Loucy (cell line): ENCODE measurements at regions not wholly inside any gene's neighbourhood (a gene's known extent, or its start where the extent isn't known, plus 50 kb on each side); places are given as distances from the start of the nearest gene placed in this dataset.

Source experiments
- H2AFZ ChIP-seq: fragments of 200-600 bp; sonication (generic); 2 replicates; pipeline ENCODE4 v1.6.0; 2016; ENCODE audit warnings: antibody characterized with exemption, mild to moderate bottlenecking, low read length, moderate library complexity
- H3F3A ChIP-seq: fragments of 200-600 bp; 2 replicates; pipeline ENCODE4 v1.6.0; 2016; ENCODE audit warnings: antibody characterized with exemption, low read depth, mild to moderate bottlenecking
- H3K27me3 ChIP-seq: fragments of 200-600 bp; sonication (generic); 2 replicates; pipeline ENCODE4 v1.6.1; 2014; ENCODE audit warnings: low read length, mild to moderate bottlenecking; ENCODE audit not compliant: insufficient read depth, poor library complexity, severe bottlenecking
- H3K36me3 ChIP-seq: fragments of 200-600 bp; sonication (generic); 2 replicates; pipeline ENCODE4 v1.6.1; 2016; ENCODE audit warnings: low read length; ENCODE audit not compliant: insufficient read depth
- H3K4me1 ChIP-seq: fragments of 200-600 bp; sonication (generic); 2 replicates; pipeline ENCODE4 v1.5.1; 2014; ENCODE audit warnings: low read length, mild to moderate bottlenecking; ENCODE audit not compliant: insufficient read depth, poor library complexity, severe bottlenecking
- H3K4me2 ChIP-seq: fragments of 200-600 bp; sonication (generic); 2 replicates; pipeline ENCODE4 v1.6.0; 2014; ENCODE audit warnings: antibody characterized with exemption, low read length, low read depth, mild to moderate bottlenecking; ENCODE audit not compliant: poor library complexity, severe bottlenecking
- H3K4me3 ChIP-seq: fragments of 200-600 bp; sonication (generic); 2 replicates; pipeline ENCODE4 v1.5.1; 2014; ENCODE audit warnings: low read length, mild to moderate bottlenecking, mixed read lengths; ENCODE audit not compliant: poor library complexity, severe bottlenecking
- H3K79me2 ChIP-seq: fragments of 200-600 bp; sonication (generic); 2 replicates; pipeline ENCODE4 v1.6.1; 2014; ENCODE audit warnings: low read length; ENCODE audit not compliant: insufficient read depth
- H3K9ac ChIP-seq: fragments of 200-600 bp; sonication (generic); 2 replicates; pipeline ENCODE4 v1.6.0; 2014; ENCODE audit warnings: mild to moderate bottlenecking, low read depth, low read length, moderate library complexity; ENCODE audit not compliant: poor library complexity, severe bottlenecking
- H3K9me2 ChIP-seq: fragments of 200-600 bp; sonication (generic); replicated peaks from 2 replicates; pipeline ENCODE4 v1.6.1; 2016; ENCODE audit warnings: low read depth, low read length, mixed read lengths
- H3K9me3 ChIP-seq: fragments of 200-600 bp; sonication (generic); 2 replicates; pipeline ENCODE4 v1.6.1; 2014; ENCODE audit warnings: mild to moderate bottlenecking, antibody characterized with exemption, low read length, low read depth; ENCODE audit not compliant: insufficient read depth
- H4K20me1 ChIP-seq: fragments of 200-600 bp; sonication (generic); 2 replicates; pipeline ENCODE4 v1.6.0; 2014; ENCODE audit warnings: antibody characterized with exemption, low read length, mild to moderate bottlenecking; ENCODE audit not compliant: insufficient read depth, poor library complexity, severe bottlenecking
- CTCF ChIP-seq: fragments of 200-600 bp; sonication (generic); conservative IDR thresholded peaks from 2 replicates; pipeline ENCODE4 v1.5.1; 2014; ENCODE audit warnings: mild to moderate bottlenecking, antibody characterized with exemption, low read length
- EZH2phosphoT487 ChIP-seq: fragments of 200-600 bp; IDR thresholded peaks from 2 replicates; pipeline ENCODE4 v1.6.1; 2018; ENCODE audit warnings: antibody characterized with exemption, mild to moderate bottlenecking, moderate library complexity, borderline replicate concordance

- H3F3A ChIP-seq = no peaks in the 10 kb centered on the region
- H3K79me2 ChIP-seq = no peaks in the 10 kb centered on the region
- no peaks in the 10 kb centered on the region for H3K9me3 ChIP-seq
- no peaks in the 10 kb centered on the region for H3K9me2 ChIP-seq
- H3K4me3 ChIP-seq = no peak overlapping the region
- no peaks in the 10 kb centered on the region for H4K20me1 ChIP-seq
- H3K4me2 ChIP-seq = no peak overlapping the region
- H3K9ac ChIP-seq = no peak overlapping the region
- TF ChIP-seq CTCF = no peak
- H3K27me3 ChIP-seq = no peaks in the 10 kb centered on the region
- H2AFZ ChIP-seq = no peak overlapping the region
- no peaks in the 10 kb centered on the region for H3K4me1 ChIP-seq
- H3K36me3 ChIP-seq = no peaks in the 10 kb centered on the region
These were observed 555.8 kb upstream of the C16orf82 start for GRCh38 chr16:26510924-26511323.

- H3K9ac ChIP-seq = no peak overlapping the region
- H3F3A ChIP-seq = no peaks in the 10 kb centered on the region
- H3K9me3 ChIP-seq = no peaks in the 10 kb centered on the region
- H2AFZ ChIP-seq = no peak overlapping the region
- no peaks in the 10 kb centered on the region for H3K27me3 ChIP-seq
- no peaks in the 10 kb centered on the region for H4K20me1 ChIP-seq
- H3K36me3 ChIP-seq = no peaks in the 10 kb centered on the region
- no peaks in the 10 kb centered on the region for H3K9me2 ChIP-seq
- no peaks in the 10 kb centered on the region for H3K4me1 ChIP-seq
- no peaks in the 10 kb centered on the region for H3K79me2 ChIP-seq
- H3K4me3 ChIP-seq = no peak overlapping the region
- no peak for TF ChIP-seq EZH2phosphoT487
- TF ChIP-seq CTCF = no peak
- H3K4me2 ChIP-seq = no peak overlapping the region
These were observed 555.3 kb upstream of the C16orf82 start for GRCh38 chr16:26511463-26511862.

- Histone ChIP-seq H2AFZ (no peak overlapping the region), H3K9ac (no peak overlapping the region), H3K4me1 (no peaks in the 10 kb centered on the region), H3K9me3 (no peaks in the 10 kb centered on the region), H3K79me2 (no peaks in the 10 kb centered on the region), H3K9me2 (no peaks in the 10 kb centered on the region), H3K36me3 (no peaks in the 10 kb centered on the region), H3F3A (no peaks in the 10 kb centered on the region), H3K4me2 (no peak overlapping the region), H4K20me1 (no peaks in the 10 kb centered on the region), H3K27me3 (no peaks in the 10 kb centered on the region), H3K4me3 (no peak overlapping the region)
- TF ChIP-seq EZH2phosphoT487 = no peak
- no peak for TF ChIP-seq CTCF
These were observed 545.1 kb upstream of the C16orf82 start for GRCh38 chr16:26521626-26522025.
